GM12878 (cell line): ENCODE measurements at regions not wholly inside any gene's neighbourhood (a gene's known extent, or its start where the extent isn't known, plus 50 kb on each side); places are given as distances from the start of the nearest gene placed in this dataset.

Experiments used
- ATAC-seq: fragments of 200-7000 bp; cut with Tn5 transposase; 3 replicates; pipeline ENCODE4 v1.9.1; 2020; ENCODE audit warnings: mild to moderate bottlenecking, moderate library complexity
- BruUV-seq: library from RNA; stranded (reverse); fragments of 400-500 nt; replicated peaks from 2 replicates; lab custom pipeline; 2021; lab: Mats Ljungman, UMichigan
- CTCF ChIA-PET: fragments of 300-600 bp; sonication (Branson Sonifier 250); formaldehyde crosslinking; extraction: SDS; loops from one replicate; lab custom pipeline; 2021; ENCODE audit warnings: inconsistent platforms; lab: Yijun Ruan, JAX
- POLR2A ChIA-PET: fragments of 350-600 bp; formaldehyde crosslinking; extraction: SDS; loops from one replicate; lab custom pipeline; 2021; ENCODE audit warnings: inconsistent platforms; lab: Charles Lee
- RAD21 ChIA-PET: fragments of 300-600 bp; sonication (Branson Sonifier 250); formaldehyde crosslinking; loops from one replicate; lab custom pipeline; 2023; ENCODE audit warnings: antibody characterized with exemption; ENCODE audit not compliant: unreplicated experiment; lab: Charles Lee
- SMC1A ChIA-PET: fragments of 300-600 bp; sonication (Branson Sonifier 250); formaldehyde crosslinking; loops from one replicate; lab custom pipeline; 2023; ENCODE audit not compliant: unreplicated experiment, uncharacterized antibody; lab: Charles Lee
- DNase-seq: peaks from one replicate; pipeline ENCODE4 v3.0.0-alpha.2; 2011; ENCODE audit warnings: low read depth, low spot score
- FAIRE-seq: peaks from 3 replicates; lab custom pipeline; 2011; peaks lifted over from hg19 to GRCh38; lab: Jason Lieb, UNC
- H2AFZ ChIP-seq: 2 replicates; pipeline ENCODE4 v1.6.0; 2011; ENCODE audit warnings: low read depth, low read length, control low read depth; ENCODE audit not compliant: control insufficient read depth
- H3K27ac ChIP-seq: 2 replicates; pipeline ENCODE4 v1.5.1; 2011; ENCODE audit warnings: control low read depth; ENCODE audit not compliant: control insufficient read depth, insufficient read depth
- H3K27me3 ChIP-seq, 2 experiments: replicated peaks in 1 of 2; 2 replicates each; pipeline versions ENCODE4 v1.6.0 to v1.6.1; 2011; ENCODE audit warnings: low read length in 1 of 2; ENCODE audit not compliant: control insufficient read depth in 2 of 2, insufficient read depth in 2 of 2
- H3K36me3 ChIP-seq, 2 experiments: 2 replicates each; pipeline ENCODE4 v1.5.1; 2011; ENCODE audit warnings: low read length in 1 of 2; ENCODE audit not compliant: control insufficient read depth in 2 of 2, insufficient read depth in 2 of 2
- H3K4me1 ChIP-seq: 2 replicates; pipeline ENCODE4 v1.6.1; 2011; ENCODE audit warnings: mild to moderate bottlenecking, low read length, moderate library complexity, mixed read lengths; ENCODE audit not compliant: control insufficient read depth, insufficient read depth
- H3K4me2 ChIP-seq: 2 replicates; pipeline ENCODE4 v1.6.0; 2011; ENCODE audit warnings: control low read depth; ENCODE audit not compliant: control insufficient read depth, insufficient read depth
- H3K4me3 ChIP-seq: fragments of 200-600 bp; sonication (generic); 2 replicates; pipeline ENCODE4 v1.5.1; 2016
- H3K79me2 ChIP-seq: 2 replicates; pipeline ENCODE4 v1.6.0; 2011; ENCODE audit warnings: low read length; ENCODE audit not compliant: control insufficient read depth, insufficient read depth
- H3K9ac ChIP-seq: 2 replicates; pipeline ENCODE4 v1.8.0; 2011; ENCODE audit warnings: low read length, control low read depth, mixed read lengths; ENCODE audit not compliant: control insufficient read depth, insufficient read depth
- H3K9me3 ChIP-seq: replicated peaks from 3 replicates; pipeline ENCODE4 v1.5.1; 2011; ENCODE audit warnings: mild to moderate bottlenecking, low read length; ENCODE audit not compliant: control insufficient read depth, insufficient read depth
- H4K20me1 ChIP-seq: 2 replicates; pipeline ENCODE4 v1.6.0; 2011; ENCODE audit not compliant: control insufficient read depth, insufficient read depth
- CBX5 ChIP-seq: sonication (generic); IDR thresholded peaks from 2 replicates; pipeline ENCODE4 v1.6.1; 2016; ENCODE audit warnings: low read depth, moderate library complexity, mild to moderate bottlenecking, inconsistent platforms
- EP300 ChIP-seq, 2 experiments: fragments of 150-350 bp in 1 of 2; IDR thresholded peaks; 2 replicates each; pipeline ENCODE4 v1.6.1; 2011 to 2012; ENCODE audit warnings: low read depth in 2 of 2, low read length in 2 of 2, borderline replicate concordance in 1 of 2, improper control_type of control experiment in 1 of 2, inconsistent platforms in 1 of 2; ENCODE audit not compliant: control insufficient read depth in 1 of 2
- JUND ChIP-seq: IDR thresholded peaks from 2 replicates; pipeline ENCODE4 v1.6.1; 2012; ENCODE audit warnings: low read depth, mild to moderate bottlenecking, low read length, improper control_type of control experiment, moderate library complexity
- NFYA ChIP-seq: IDR thresholded peaks from 2 replicates; pipeline ENCODE4 v1.6.1; 2011; ENCODE audit warnings: low read depth, mild to moderate bottlenecking, low read length, improper control_type of control experiment, borderline replicate concordance
- NR2C2 ChIP-seq: IDR thresholded peaks from 2 replicates; pipeline ENCODE4 v1.6.1; 2011; ENCODE audit warnings: borderline replicate concordance, low read depth; ENCODE audit not compliant: control insufficient read depth, insufficient read length
- NR2F1 ChIP-seq: fragments of 450-650 bp; conservative IDR thresholded peaks from 2 replicates; pipeline ENCODE4 v1.6.1; 2017; ENCODE audit warnings: mild to moderate bottlenecking
- SIN3A ChIP-seq: IDR thresholded peaks from 2 replicates; pipeline ENCODE4 v1.6.1; 2012; ENCODE audit warnings: low read depth, low read length, improper control_type of control experiment
- STAT3 ChIP-seq: IDR thresholded peaks from 2 replicates; pipeline ENCODE4 v1.6.1; 2011; ENCODE audit warnings: low read depth, low read length, improper control_type of control experiment
- ZNF24 ChIP-seq: fragments of 450-650 bp; IDR thresholded peaks from 2 replicates; pipeline ENCODE4 v1.6.1; 2017; ENCODE audit warnings: antibody characterized with exemption, mild to moderate bottlenecking
- ZNF622 ChIP-seq: fragments of 450-650 bp; IDR thresholded peaks from 2 replicates; pipeline ENCODE4 v1.6.1; 2017; ENCODE audit warnings: mild to moderate bottlenecking, inconsistent platforms
- ZSCAN29 ChIP-seq: fragments of 450-650 bp; IDR thresholded peaks from 2 replicates; pipeline ENCODE4 v1.6.1; 2017; ENCODE audit warnings: mild to moderate bottlenecking, moderate library complexity
- WGBS: methylation state at CpG from one replicate; pipeline ENCODE4 v1.1.6; 2016; ENCODE audit warnings: low lambda C conversion rate; ENCODE audit not compliant: insufficient replicate concordance, insufficient coverage; ENCODE audit errors: missing lambda C conversion rate; 5-methylcytosine and 5-hydroxymethylcytosine counted together
- in situ Hi-C: fragments of 300-500 bp; cut with MboI; formaldehyde crosslinking; loops from 9 replicates; pipeline ENCODE4 v1.14.3; 2018; ENCODE audit warnings: mixed read lengths
- intact Hi-C: fragments of 100-400 bp; cut with micrococcal nuclease; formaldehyde crosslinking; loops from one replicate; pipeline ENCODE4 v1.14.2; 2022; ENCODE audit not compliant: unreplicated experiment
- TF ChIP-seq, protein P1 (sequence below): IDR thresholded peaks from 2 replicates; pipeline ENCODE4 v1.6.1; 2011; ENCODE audit warnings: mild to moderate bottlenecking, low read depth, low read length, moderate library complexity; ENCODE audit not compliant: insufficient replicate concordance

DNA sequence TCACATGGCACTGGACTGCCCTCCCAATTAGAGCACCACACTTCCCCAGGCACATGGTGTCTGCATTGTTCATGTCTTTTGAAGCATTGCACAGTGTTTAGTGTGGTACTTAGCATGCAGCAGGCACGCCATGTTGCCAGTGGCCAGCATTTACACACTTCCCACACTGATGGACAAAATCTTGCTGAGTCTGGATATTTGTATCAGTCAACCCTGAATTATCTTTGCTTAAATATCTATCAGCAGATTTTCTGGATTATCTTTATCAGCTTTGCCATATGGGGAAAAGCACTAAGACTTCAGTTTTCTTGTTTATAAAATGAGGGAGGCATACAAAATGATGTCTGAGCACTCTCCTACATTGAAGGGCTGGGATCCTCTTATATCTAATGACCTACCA lies 416.0 kb upstream of the MMADHC start:
- no peak overlapping the region for H3K9ac ChIP-seq
- H3K4me3 ChIP-seq, result no peak overlapping the region
- no peak overlapping the region for H2AFZ ChIP-seq
- no peaks in the 10 kb centered on the region for H3K4me1 ChIP-seq
- no peaks in the 10 kb centered on the region for H3K79me2 ChIP-seq
- ChIA-PET SMC1A (no interaction called here), POLR2A (no interaction called here), RAD21 (no interaction called here), CTCF (no interaction called here)
- ATAC-seq (no peak), DNase-seq (no peak), FAIRE-seq (no peak)
- no peaks in the 10 kb centered on the region for H3K27me3 ChIP-seq
- in situ Hi-C loops (no loop called here), intact Hi-C loops (no loop called here)
- no peak overlapping the region for H3K27ac ChIP-seq
- no peaks in the 10 kb centered on the region for H4K20me1 ChIP-seq
- H3K36me3 ChIP-seq, result no peaks in the 10 kb centered on the region
- H3K4me2 ChIP-seq, result no peak overlapping the region
- no TSS peak for BruUV-seq
- H3K9me3 ChIP-seq, result no peaks in the 10 kb centered on the region
- TF ChIP-seq STAT3 (no peak), ZNF24 (no peak), CBX5 (no peak), NFYA (no peak), JUND (no peak), SIN3A (no peak), NR2C2 (no peak), ZSCAN29 (no peak), NR2F1 (no peak), EP300 (IDR thresholded peaks at IDR 0.05; ENCODE audit: borderline replicate concordance in 1 of 2, control insufficient read depth in 1 of 2, low read depth in 2 of 2, low read length in 2 of 2) (no peak), ZNF622 (no peak)
- TF ChIP-seq, protein P1, sequence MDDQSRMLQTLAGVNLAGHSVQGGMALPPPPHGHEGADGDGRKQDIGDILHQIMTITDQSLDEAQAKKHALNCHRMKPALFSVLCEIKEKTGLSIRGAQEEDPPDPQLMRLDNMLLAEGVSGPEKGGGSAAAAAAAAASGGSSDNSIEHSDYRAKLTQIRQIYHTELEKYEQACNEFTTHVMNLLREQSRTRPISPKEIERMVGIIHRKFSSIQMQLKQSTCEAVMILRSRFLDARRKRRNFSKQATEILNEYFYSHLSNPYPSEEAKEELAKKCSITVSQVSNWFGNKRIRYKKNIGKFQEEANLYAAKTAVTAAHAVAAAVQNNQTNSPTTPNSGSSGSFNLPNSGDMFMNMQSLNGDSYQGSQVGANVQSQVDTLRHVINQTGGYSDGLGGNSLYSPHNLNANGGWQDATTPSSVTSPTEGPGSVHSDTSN, result no peak
- TF ChIP-seq, all 136 proteins: peak for 0
- 0% methylated on average over 1 of the region's 1 CpG for WGBS
